ENCODE measurements at regions not wholly inside any gene's neighbourhood (a gene's known extent, or its start where the extent isn't known, plus 50 kb on each side); places are given as distances from the start of the nearest gene placed in this dataset.

DNA sequence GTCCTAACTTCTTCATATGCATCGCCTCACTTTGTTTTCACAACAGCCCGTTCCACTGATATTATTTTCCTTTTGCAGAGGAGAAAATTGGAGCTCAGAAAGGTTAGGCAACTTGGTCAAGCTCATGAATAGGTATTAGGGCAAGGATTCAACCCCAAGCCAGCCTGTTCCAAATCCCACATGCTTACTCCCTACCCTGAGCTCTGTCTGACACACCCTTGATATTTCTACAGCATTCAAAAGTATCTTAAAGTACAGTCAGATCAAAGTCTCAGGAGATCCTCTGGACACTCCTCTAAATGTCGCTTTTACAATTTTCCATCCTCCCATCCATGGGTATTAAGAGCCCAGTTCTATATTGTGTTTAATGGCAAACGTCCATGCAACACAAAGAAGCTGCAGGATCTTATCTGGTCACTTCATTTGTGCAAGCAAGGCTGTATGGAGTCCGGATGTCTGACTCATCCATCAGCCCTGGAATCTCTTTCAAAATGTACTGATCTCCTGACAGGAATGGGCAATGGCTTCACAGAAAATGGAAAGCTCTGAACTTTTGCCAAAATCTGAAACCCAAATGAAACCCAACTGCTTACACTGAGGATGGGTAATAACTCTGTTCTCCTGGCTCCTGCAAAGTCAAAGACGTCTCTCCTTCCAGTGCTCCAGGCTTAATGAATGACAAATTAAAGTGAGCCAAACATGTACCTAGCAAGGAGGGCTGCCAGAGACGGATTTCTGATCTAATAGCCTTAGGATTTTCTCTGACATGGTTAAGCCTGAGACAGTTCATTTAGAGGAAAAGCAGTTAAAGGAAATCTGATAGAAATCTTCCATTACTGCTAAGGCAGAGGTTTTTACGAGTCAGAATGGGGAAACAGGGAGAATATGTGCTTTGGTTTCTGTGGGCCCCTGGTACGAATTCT, 230.9 kb upstream of the RORA start:
- peak; percentile 90 for DNase-seq

DNA sequence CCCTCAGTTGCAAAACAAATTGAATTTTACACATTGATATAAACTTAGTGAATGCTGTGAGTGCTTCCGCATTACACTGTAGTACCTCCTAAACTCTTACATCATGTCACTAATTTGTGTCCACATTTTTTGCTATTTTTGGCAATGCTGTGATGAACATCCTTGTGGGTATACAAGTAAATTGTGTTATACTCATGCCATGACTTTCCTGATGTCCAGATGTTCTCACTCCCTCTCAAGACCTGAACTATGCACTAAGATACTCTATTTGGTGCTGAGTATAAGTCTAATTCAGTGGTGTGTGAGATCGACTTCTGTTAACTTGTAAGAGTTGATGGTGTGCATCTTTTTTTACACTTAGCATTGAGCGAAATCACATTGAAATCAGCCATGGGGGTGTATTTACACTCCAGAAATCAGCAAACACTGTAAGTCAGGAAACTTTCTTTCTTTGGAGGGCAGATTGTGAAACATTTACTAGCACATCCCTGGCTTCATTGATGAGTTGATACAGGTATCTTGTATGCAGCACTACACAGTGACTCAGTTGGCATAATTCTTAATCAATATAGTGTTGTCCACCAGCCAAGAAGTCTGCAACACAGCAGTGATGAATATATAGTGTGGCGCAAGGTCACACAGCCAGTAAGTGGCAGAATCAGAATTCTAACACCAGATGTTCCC, 228.1 kb upstream of the RORA start:
- no peak for DNase-seq

DNA sequence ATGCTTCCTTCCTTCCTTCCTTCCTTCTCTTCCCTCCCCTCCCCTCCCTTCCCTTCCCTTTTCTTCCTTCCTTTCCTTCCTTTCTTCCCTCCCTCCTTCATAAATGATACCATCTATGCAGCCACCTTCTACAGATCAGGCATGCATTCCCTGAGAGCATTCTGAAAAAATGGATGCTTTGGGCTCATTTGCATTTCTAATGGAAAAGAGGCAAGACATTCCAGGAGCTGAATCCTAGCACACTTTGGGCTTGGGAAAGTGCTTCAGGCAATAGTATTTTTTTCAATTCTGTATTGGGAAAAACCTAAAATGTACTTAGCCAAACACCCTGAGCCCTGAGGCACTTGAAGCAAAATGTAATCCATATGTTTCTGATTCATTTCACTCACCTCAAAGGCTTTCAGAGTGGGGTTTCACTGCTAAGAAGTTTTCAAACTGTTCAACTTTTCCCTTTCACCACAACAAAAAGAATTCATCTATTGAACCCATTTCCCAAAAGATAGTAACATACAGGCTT, 220.1 kb upstream of the RORA start:
- DNase-seq = no peak

DNA sequence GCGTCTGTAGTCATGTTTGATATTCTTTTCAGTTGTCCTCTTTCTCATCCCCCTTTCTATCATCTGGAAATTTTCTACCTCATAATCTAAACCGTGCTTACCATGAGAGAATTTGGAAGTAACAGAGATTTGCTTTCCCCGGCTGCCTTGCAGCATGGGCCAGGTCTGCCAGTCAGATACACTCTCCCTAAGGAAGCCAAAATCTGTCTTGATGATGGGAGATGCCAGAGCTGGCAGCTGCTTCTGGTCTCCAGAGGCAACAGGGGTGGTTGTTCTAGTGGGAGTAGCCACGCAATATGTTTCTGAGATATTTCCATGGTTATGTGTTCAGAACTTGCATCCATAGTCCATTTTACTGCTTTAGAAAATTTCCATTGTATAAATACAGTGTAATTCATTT, 218.9 kb upstream of the RORA start:
- DNase-seq = no peak

DNA sequence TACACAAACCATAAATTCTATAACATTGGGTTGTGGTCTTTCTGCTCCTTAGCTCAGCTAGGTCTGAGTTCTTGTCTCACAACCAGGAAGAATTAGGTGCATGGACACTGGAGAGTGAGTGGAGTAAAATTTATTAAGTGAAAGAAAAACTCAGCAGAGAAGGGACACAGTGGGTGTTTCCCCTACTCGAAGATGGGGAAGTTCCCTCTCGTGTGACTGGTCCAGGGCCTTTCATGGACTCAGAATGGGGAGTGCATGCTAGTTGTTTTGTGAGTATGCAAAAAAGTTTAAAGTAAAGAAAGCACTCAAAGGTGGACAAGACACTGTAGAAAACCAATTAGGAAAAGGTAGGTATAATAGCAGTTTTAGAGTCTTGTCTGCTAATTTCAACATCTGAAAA, 215.5 kb upstream of the RORA start:
- DNase-seq = no peak

DNA sequence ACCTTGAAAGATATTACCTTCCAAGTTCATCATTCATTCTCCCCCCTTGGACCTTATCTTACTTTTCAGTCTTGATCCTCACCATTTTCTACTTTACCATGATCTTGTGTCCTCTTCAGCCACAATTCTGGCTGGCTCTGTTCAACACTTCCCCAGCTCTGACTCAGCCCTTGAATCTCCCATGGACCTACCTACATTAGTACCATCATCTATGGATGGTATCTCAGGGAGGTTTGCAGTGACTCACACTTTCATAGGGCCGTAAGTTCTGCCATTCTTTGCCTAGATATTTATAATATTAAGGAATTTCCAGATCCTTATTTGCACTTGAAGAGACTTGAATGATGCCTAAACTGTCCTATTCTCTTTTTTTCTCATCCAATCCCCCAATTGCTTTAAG, 213.7 kb upstream of the RORA start:
- peak; percentile 18 for DNase-seq

DNA sequence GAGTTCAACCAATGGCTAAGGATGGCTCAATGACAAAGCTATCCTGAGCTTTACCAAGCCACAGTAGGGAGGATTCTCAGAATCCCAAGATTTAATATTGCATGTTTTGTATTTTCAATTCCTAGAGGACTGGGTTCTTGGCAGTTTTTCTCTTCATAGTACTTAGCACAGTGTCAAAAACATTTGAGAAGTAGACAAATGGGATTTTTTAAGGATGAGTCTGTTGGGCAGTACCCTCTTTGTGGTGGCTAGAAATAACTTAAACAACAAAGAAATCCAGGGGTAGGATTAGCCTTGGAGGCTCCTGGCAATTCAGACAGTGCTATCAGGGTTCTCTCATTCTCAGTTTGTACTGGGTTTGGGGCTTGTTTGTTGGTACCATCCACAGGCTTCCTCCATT, 212.8 kb upstream of the RORA start:
- no peak for DNase-seq

DNA sequence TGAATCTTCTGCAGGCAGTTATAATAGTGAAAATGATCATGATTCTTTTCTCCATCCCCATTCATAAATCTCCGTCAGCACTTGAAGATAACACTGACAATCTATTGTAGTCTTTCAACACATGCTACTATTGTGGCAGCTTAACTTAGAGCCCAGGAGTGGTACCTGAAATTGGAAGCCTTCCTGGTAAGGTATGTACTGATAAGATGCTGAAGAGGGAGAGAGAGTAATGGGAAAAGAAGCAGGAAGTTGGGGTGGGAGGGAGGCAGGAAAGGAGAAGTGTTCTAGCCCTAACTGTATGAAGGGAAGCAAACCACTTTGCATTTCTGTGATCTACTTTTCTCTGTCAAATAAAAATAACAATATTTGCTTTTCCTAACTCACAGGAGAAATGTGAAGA, 197.4 kb upstream of the RORA start:
- DNase-seq = peak; percentile 36

DNA sequence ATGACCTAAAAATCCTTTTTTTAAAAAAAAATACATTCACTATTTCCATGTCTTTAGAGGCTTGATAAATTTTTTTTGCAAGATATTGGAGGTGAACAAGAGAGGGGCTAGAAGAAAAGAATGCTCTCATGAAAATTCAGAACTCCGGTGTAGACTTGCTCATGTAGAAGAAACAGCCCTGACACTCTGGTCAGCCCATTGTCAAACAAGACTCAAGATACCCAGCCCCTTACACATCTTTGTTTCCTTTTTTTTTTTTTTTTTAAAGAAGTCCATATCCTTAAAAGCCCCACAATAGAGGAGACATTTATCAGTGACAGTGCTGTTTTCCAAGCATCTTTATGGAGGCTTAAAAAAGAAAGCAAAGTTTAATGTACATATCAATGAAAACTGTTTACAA, 196.8 kb upstream of the RORA start:
- no peak for DNase-seq

DNA sequence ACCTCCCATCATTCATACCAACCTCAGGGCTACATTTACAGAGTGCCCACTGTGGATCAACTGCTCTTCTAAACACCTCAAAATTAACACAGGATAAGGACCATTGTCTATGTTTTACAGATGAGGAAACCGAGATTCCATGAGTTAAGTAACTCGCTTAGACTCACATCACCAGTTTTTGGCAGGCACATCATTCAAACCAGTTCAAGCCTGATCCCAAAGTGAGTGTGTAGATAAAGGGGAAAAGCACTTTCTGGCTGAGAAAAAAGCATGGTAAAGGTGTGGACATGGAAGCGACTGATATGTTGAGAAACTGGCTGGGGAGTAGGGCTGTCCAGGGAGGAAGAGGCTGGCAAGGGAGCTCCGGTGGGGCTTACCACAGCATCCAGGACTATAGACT, 193.7 kb upstream of the RORA start:
- DNase-seq = no peak

DNA sequence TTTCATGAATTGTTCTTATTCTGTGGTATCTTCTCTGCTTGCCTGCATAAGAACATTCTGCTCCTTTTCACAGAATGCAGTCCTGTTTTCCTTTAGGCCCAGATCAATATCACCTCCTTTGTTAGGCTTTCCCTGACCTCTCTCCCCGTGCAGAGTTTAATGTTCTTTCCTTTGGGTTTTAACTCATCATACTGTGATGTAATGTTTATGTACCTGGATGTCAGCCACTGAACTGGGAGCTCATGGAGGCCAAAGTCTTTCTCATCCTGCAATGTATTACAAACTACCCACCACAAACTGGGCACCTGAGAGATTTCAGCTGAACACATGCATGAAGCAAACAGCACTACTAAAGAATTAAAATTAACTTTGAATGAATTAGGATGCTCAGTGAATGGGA, 192.8 kb upstream of the RORA start:
- DNase-seq = no peak

DNA sequence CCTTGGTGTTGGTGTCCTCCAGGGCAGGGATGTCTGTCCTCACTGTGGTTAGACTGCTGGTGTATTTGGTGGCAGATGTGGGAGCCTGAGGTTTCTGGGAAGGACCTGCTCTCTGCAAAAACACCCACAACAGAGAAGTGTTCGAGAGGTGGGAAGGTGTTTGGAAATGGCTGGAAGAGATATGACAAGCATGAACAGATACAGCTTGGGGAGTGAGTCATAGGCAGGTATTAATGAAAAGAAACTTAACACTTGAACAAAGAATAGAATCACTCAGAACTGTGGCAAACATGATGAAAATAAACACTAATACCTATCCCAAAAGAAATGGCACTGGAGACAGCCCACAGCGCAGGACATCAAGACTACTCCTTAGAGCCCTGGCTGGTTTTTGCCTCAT, 192.4 kb upstream of the RORA start:
- DNase-seq = no peak

DNA sequence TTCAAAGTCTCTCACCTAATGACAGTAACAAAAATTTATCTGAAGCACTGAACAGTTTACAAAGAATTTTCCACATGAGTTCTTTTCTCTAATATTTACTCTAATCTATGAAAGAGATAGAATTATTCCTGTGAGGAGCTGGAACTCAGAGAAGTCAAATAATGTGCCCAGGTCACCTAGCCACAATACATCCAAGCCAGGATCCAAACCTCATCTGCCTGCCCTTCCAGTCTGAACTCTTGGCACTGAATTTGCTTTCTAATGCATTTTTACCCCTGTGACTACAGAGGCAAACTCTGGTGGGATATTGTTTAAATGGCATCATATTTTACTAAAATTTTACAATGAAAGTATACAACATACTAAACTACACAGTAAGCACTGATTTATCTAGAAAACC, 191.4 kb upstream of the RORA start:
- DNase-seq = no peak

DNA sequence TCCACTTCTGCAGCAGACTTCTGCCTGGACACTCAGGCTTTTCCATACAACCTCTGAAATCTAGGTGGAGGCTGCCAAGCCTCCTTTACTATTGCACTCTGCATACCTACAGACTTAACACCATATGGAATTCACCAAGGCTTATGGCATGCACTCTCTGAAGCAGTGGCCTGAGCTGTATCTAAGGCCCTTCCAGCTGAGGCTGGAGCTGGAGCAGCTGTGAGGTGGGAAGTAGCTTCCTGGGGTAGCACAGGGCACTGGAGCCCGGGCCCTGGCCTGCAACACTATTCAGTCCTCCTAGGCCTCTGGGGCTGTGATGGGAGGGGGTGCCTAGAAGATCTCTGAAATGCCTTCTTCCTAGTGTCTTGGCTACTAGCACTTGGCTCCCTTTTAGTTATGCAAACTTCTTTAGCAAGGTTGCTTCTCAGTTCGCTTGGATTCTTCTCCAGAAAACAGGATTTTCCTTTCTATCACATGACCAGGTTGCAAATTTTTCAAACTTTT, 186.6 kb upstream of the RORA start:
- no peak for DNase-seq

DNA sequence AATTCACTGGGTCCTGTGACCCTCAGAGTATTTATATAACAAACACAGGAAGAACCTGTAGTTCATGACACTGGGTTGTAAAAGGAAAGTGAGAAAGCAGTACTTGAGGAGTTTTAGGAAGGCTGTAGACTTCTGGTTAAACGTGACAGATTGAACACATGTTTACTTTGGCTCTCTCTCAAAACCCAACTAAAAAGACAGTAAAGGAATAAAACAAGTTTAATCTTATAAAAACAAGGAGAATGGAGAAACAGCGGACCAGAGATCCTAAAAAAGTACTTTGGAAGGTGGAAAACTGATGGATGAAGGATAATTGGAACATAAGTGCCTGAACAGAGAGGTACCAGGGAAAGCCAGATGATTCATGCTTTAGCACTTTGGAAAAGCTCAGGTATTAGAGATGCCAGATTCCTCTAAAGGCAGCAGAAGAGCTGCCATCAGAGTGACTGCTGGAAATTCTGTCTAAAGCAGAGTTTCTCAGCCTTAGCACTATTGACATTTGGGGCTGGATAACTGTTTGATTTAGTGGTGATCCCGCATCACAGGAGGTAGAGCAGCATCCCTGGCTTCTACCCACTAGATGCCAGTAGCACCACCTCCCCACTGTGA, 182.9 kb upstream of the RORA start:
- peak; percentile 15 for DNase-seq

DNA sequence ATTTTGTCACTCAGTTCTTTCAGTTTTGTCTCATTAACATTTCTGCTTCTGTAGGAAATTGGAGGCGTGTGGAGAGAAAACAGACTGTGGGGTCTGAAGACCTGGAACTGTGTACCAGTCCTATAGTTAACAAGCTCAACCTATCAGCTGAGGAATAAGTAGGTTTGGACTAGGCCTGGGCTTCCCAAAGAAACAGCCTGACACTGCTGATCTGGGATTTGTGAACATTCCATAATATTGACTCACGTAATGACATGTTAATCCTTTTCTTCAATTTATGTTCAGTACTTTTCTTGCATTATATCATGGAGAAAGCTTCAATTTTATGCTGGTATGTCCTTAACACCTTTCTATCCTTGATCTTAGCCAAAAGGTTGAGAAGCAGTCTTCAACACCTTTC, 181.6 kb upstream of the RORA start:
- DNase-seq = no peak

DNA sequence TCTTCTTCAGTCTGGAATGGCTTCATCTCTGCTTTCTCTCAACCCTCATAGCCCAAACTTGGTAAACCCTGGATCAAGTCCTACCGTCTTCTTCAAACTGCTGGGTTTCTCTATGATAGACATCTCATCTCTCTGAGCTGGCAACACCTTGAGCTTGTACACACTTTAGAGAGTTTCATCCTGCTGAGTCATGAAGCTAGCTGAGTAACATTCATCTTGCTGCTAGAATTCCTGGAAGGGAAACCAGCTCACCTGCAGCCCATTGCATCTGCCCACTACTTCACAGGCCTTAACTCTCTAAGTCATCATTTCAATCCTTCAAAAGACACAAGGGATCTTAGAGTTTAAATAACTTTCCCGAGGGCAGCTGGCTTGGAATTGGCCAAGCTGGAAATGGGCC, 175.5 kb upstream of the RORA start:
- peak; percentile 5 for DNase-seq

DNA sequence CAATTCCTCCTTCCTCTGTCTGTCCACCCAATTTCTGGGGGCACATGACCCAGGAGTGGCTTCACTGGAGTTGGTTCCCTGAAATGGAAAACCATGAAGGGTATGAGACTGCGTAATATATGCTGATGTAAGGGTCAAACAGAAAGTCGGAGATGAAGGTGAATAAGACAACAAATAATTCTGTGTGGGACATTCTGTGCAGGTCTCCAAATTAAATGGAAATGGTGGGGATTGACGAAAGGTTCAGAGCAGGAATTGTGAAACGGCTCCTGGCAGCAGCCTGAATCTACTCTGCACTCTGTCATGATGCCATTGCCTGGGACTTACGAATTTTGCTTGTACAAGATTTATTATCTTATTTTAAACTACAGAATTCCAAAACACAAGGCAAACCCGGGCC, 174.8 kb upstream of the RORA start:
- no peak for DNase-seq

DNA sequence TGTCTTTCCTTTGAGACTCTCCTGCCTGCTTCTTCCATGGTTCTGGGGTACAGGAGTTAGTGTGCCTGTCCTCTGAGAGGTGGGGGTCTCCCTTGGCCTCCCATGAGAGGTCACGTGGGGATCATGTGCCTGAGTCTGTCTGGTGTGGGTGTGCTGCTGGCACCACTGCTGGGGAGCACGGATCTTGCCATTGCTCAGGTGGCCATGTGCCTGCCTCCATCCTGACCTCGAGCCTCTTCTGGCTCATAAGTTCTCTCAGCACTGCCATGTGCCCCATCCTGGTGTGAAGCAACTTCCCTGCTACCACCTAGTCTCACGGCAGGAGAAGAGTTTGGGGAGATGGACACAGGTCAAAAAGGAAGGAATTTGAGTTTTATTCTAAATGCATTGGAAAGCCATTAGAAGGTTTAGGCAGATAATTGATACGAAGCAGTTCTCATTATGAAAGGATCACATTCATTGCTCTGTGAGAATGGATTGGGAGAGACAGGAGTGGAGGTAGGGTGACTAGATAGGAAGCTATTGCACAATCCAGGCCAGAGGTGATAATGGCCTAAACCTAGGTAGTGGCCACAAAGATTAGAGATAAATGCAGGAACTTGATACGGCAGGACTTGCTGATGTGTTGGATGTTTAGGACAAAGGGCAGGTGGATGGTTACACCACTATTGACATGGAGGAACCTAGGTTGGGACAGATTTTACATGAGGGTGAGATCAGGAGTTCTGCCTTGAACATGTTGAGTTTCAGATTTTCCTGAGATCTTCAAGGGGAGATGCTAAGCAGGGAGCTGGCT, 173.0 kb upstream of the RORA start:
- no peak for DNase-seq

DNA sequence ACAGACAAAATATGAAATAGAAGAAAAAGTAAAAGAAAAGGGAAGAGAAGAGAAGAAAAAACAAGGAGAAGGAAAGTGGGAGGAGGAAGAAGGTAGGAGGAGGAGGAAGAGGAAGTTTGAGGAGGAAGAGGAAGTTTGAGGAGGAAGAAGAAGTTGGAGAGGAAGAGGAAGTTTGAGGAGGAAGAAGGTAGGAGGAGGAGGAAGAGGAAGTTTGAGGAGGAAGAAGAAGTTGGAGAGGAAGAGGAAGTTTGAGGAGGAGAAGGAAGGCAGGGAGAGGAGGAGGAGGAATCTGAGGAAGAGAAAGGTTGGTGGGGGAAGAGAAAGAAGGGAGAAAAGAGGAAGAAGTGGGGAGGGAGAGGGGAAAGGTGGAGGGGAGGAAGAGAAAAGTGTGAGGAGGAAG, 169.2 kb upstream of the RORA start:
- no peak for DNase-seq

DNA sequence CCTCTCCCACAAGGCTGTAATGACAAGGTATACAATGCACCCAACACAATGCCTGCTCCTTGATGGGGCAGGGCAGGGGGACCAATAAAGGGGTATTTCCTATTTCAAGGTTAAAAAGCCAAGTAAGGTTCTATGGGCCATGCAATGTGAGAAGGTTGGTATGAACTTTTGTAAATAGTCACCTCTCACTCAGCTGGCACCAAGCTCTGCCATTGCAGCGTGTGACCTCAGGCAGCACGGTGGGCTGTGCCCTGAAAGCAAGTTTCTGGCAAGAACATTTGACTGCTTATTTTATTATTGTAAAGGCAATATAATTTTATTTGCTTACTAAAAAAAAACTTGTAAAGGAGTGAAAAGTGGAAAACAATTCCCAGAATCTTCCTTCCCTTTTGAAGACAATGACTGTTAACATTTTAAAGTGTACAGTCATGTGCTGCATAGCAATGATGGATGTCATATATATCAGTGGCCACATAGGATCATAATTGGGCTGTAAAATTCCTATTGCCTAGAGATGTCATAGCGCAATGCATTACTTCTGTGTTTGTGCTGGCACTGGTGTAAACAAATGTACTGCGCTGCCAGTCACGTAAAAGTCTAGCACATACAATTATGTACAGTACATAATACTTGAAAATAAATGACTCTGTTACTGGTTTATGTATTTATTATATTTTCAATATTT, 167.3 kb upstream of the RORA start:
- no peak for DNase-seq

DNA sequence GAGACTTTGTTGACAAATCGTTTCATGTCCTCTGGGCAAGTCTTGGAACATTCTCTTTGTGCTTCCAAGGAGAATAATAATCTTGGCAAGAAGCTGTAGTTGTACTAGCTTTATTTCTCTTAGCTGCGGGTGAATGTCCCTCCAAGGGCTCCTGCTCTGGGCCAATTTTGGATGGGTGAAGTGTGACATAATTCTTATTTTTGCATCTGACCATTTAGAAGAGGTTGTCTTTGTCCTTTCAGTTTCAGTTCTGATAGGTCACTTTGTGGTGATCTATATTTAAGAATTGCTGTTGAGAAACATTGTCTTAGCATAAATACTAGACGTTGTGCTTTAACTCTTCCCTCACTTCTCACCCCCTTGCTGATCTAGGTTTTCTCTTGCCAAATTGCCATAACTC, 164.8 kb upstream of the RORA start:
- DNase-seq = no peak

Data from NCI-H226 (cell line).